ENCODE measurements at regions not wholly inside any gene's neighbourhood (a gene's known extent, or its start where the extent isn't known, plus 50 kb on each side); places are given as distances from the start of the nearest gene placed in this dataset.

GRCh38 chr2:204180649-204181048, 244.1 kb downstream of the ICOS start (continued):
- TF ChIP-seq PRDM6 (tag by site-specific recombination; IDR thresholded peaks at IDR 0.05) (no peak), ZNF488 (tag by site-specific recombination; IDR thresholded peaks at IDR 0.05) (no peak), MEIS1 (CRISPR knock-in tag; IDR thresholded peaks at IDR 0.05; ENCODE audit: borderline replicate concordance) (no peak), IKZF3 (tag by site-specific recombination; IDR thresholded peaks at IDR 0.05) (no peak), ZNF140 (tag by site-specific recombination; IDR thresholded peaks at IDR 0.05) (no peak), ZNF843 (tag by site-specific recombination; IDR thresholded peaks at IDR 0.05) (peak; percentile 65; the same call in 1 of the 2 replicates), ZNF10 (tag by site-specific recombination; IDR thresholded peaks at IDR 0.05) (no peak), ZNF792 (tag by site-specific recombination; IDR thresholded peaks at IDR 0.05) (no peak), OSR2 (tag by site-specific recombination; IDR thresholded peaks at IDR 0.05) (peak; percentile 44; the same call in 1 of the 2 replicates), SALL2 (tag by site-specific recombination; IDR thresholded peaks at IDR 0.05; ENCODE audit: borderline replicate concordance) (no peak), ZNF335 (tag by site-specific recombination; conservative IDR thresholded peaks at IDR 0.05) (no peak)

- Histone ChIP-seq H3K27ac (ENCODE audit: extremely low read depth, low read depth, low read length) (no peak overlapping the region), H3K4me1 (ENCODE audit: control insufficient read depth, insufficient read depth, low read length) (no peaks in the 10 kb centered on the region), H3K4me3 (ENCODE audit: low read depth, low read length) (no peak overlapping the region), H3K36me3 (ENCODE audit: control insufficient read depth in 2 of 2, insufficient read depth in 1 of 2, low read length in 2 of 2) (no peaks in the 10 kb centered on the region), H3K9me3 (ENCODE audit: control insufficient read depth, insufficient read depth, low read depth, low read length) (no peaks in the 10 kb centered on the region)
- no peak for TF ChIP-seq ZEB2 (tag by site-specific recombination; IDR thresholded peaks at IDR 0.05)
- TF ChIP-seq ZNF529 (tag by site-specific recombination; IDR thresholded peaks at IDR 0.05; ENCODE audit: insufficient replicate concordance): no peak
- TF ChIP-seq ZNF398 (tag by site-specific recombination; IDR thresholded peaks at IDR 0.05): no peak
- no peak for TF ChIP-seq ZNF830 (tag by site-specific recombination; IDR thresholded peaks at IDR 0.05; ENCODE audit: low read depth)
- no peak for TF ChIP-seq ZNF629 (tag by site-specific recombination; IDR thresholded peaks at IDR 0.05)
- TF ChIP-seq HOXC10 (CRISPR knock-in tag; IDR thresholded peaks at IDR 0.05): no peak
- TF ChIP-seq ZNF391 (tag by site-specific recombination; IDR thresholded peaks at IDR 0.05; ENCODE audit: borderline replicate concordance, low read depth): no peak
- no peak for TF ChIP-seq ZNF561 (tag by site-specific recombination; IDR thresholded peaks at IDR 0.05; ENCODE audit: borderline replicate concordance)
- TF ChIP-seq KLF7 (tag by site-specific recombination; IDR thresholded peaks at IDR 0.05; ENCODE audit: borderline replicate concordance): no peak
- TF ChIP-seq HOXD13 (CRISPR knock-in tag; IDR thresholded peaks at IDR 0.05; ENCODE audit: borderline replicate concordance): no peak
- no peak for TF ChIP-seq ZNF433 (tag by site-specific recombination; IDR thresholded peaks at IDR 0.05; ENCODE audit: low read depth)
- no peak for TF ChIP-seq ZNF202 (tag by site-specific recombination; IDR thresholded peaks at IDR 0.05; ENCODE audit: borderline replicate concordance)
- TF ChIP-seq REPIN1 (tag by site-specific recombination; IDR thresholded peaks at IDR 0.05; ENCODE audit: low read depth): no peak
- ChIA-PET CTCF (interaction anchor here (0.7 kb wide), 1 partner anchor 38 kb away, joined by 7 read pairs; no protein-coding TSS in a partner anchor), POLR2A (no interaction called here)
Observed at GRCh38 chr2:204183608-204184007, 247.0 kb downstream of the ICOS start.

Data from HEK293 (cell line).